Type B pancreatic cell (in vitro differentiated cells): ENCODE measurements at regions not wholly inside any gene's neighbourhood (a gene's known extent, or its start where the extent isn't known, plus 50 kb on each side); places are given as distances from the start of the nearest gene placed in this dataset.

ENCODE experiments used
- DNase-seq: peaks from one replicate; pipeline ENCODE4 v3.0.0; 2021; ENCODE audit warnings: mixed read lengths; ENCODE audit not compliant: unreplicated experiment; ENCODE audit errors: extremely low spot score
- H3K27ac Mint-ChIP-seq: 2 replicates; pipeline ENCODE4 v1.8.0; 2021; ENCODE audit warnings: mild to moderate bottlenecking, mixed read lengths
- H3K27me3 Mint-ChIP-seq: 2 replicates; pipeline ENCODE4 v1.8.0; 2021; ENCODE audit warnings: mixed read lengths
- H3K36me3 Mint-ChIP-seq: 2 replicates; pipeline ENCODE4 v1.8.0; 2021; ENCODE audit warnings: mixed read lengths
- H3K4me1 Mint-ChIP-seq: one replicate; pipeline ENCODE4 v1.8.0; 2021; ENCODE audit warnings: mixed read lengths; ENCODE audit not compliant: unreplicated experiment
- H3K4me3 Mint-ChIP-seq: 2 replicates; pipeline ENCODE4 v1.8.0; 2021; ENCODE audit warnings: mild to moderate bottlenecking, mixed read lengths
- H3K9me3 Mint-ChIP-seq: 2 replicates; pipeline ENCODE4 v1.8.0; 2021; ENCODE audit warnings: mixed read lengths
- CTCF ChIP-seq: fragments of 200-600 bp; sonication (generic); conservative IDR thresholded peaks from 2 replicates; pipeline ENCODE4 v1.5.0; 2021; ENCODE audit warnings: antibody characterized with exemption, mild to moderate bottlenecking

- Mint-ChIP-seq H3K4me1 (no peaks in the 10 kb centered on the region), H3K4me3 (no peak overlapping the region), H3K27ac (no peak overlapping the region), H3K36me3 (no peaks in the 10 kb centered on the region), H3K27me3 (no peaks in the 10 kb centered on the region), H3K9me3 (peaks cover 4% of the 10 kb centered on the region)
- TF ChIP-seq CTCF, result no peak
- peak; percentile 63 for DNase-seq
These were observed 785.6 kb downstream of the TBC1D22A start for GRCh38 chr22:47547881-47548650.

- Mint-ChIP-seq H3K9me3 (peaks cover 4% of the 10 kb centered on the region), H3K4me1 (no peaks in the 10 kb centered on the region), H3K36me3 (no peaks in the 10 kb centered on the region), H3K4me3 (no peak overlapping the region), H3K27me3 (no peaks in the 10 kb centered on the region), H3K27ac (no peak overlapping the region)
- TF ChIP-seq CTCF, result no peak
- peak; percentile 27 for DNase-seq
These were observed 784.8 kb downstream of the TBC1D22A start for GRCh38 chr22:47547239-47547661.

GRCh38 chr22:47544696-47545095 is 782.2 kb downstream of the TBC1D22A start:
- H3K27me3 Mint-ChIP-seq, result no peaks in the 10 kb centered on the region
- DNase-seq, result peak; percentile 50
- no peak for TF ChIP-seq CTCF
- no peak overlapping the region for H3K27ac Mint-ChIP-seq
- no peaks in the 10 kb centered on the region for H3K36me3 Mint-ChIP-seq
- no peaks in the 10 kb centered on the region for H3K4me1 Mint-ChIP-seq
- H3K4me3 Mint-ChIP-seq, result no peak overlapping the region
- peaks cover 4% of the 10 kb centered on the region for H3K9me3 Mint-ChIP-seq

GRCh38 chr22:47543447-47543846 is 781.0 kb downstream of the TBC1D22A start:
- Mint-ChIP-seq H3K36me3 (no peaks in the 10 kb centered on the region), H3K9me3 (peaks cover 10% of the 10 kb centered on the region), H3K4me3 (no peak overlapping the region), H3K4me1 (no peaks in the 10 kb centered on the region), H3K27me3 (no peaks in the 10 kb centered on the region), H3K27ac (no peak overlapping the region)
- peak; percentile 43 for DNase-seq
- no peak for TF ChIP-seq CTCF

- peaks cover 6% of the 10 kb centered on the region for H3K9me3 Mint-ChIP-seq
These were observed 777.6 kb downstream of the TBC1D22A start for GRCh38 chr22:47540011-47540410.

More at GRCh38 chr22:47540011-47540410, 777.6 kb downstream of the TBC1D22A start:
- no peak for TF ChIP-seq CTCF
- Mint-ChIP-seq H3K4me3 (no peak overlapping the region), H3K27me3 (no peaks in the 10 kb centered on the region), H3K27ac (no peak overlapping the region), H3K4me1 (no peaks in the 10 kb centered on the region), H3K36me3 (no peaks in the 10 kb centered on the region)
- DNase-seq, result no peak
